WTC11 (cell line): ENCODE measurements at regions not wholly inside any gene's neighbourhood (a gene's known extent, or its start where the extent isn't known, plus 50 kb on each side); places are given as distances from the start of the nearest gene placed in this dataset.

Source experiments
- ATAC-seq: fragments of 200-7000 bp; cut with Tn5 transposase; 2 replicates; pipeline ENCODE4 v1.10.0; 2021; ENCODE audit warnings: mild to moderate bottlenecking, moderate library complexity
- CTCF ChIA-PET: fragments of 300-600 bp; sonication (Branson Sonifier 250); formaldehyde crosslinking; loops from one replicate; lab custom pipeline; 2021; ENCODE audit warnings: antibody characterized with exemption; lab: Charles Lee
- POLR2A ChIA-PET: fragments of 350-600 bp; sonication (Branson Sonifier 250); formaldehyde crosslinking; loops from one replicate; lab custom pipeline; 2021; ENCODE audit warnings: antibody characterized with exemption; lab: Charles Lee
- DNase-seq: peaks from one replicate; pipeline ENCODE4 v3.0.0; 2021; ENCODE audit warnings: low spot score
- H3K27ac Mint-ChIP-seq: 2 replicates; pipeline ENCODE4 v1.8.0; 2021; ENCODE audit warnings: mixed read lengths
- H3K27me3 Mint-ChIP-seq: 2 replicates; pipeline ENCODE4 v1.8.0; 2021; ENCODE audit warnings: low read depth, mild to moderate bottlenecking, moderate library complexity, mixed read lengths
- H3K36me3 Mint-ChIP-seq: 2 replicates; pipeline ENCODE4 v1.8.0; 2021; ENCODE audit warnings: mixed read lengths
- H3K4me1 Mint-ChIP-seq: 2 replicates; pipeline ENCODE4 v1.8.0; 2022; ENCODE audit warnings: mixed read lengths
- H3K4me3 Mint-ChIP-seq: 2 replicates; pipeline ENCODE4 v1.8.0; 2021; ENCODE audit warnings: mild to moderate bottlenecking, moderate library complexity, mixed read lengths
- H3K9me3 Mint-ChIP-seq: 2 replicates; pipeline ENCODE4 v1.8.0; 2021; ENCODE audit warnings: mixed read lengths
- ATF6 ChIP-seq: sonication (generic); formaldehyde crosslinking; IDR thresholded peaks from 2 replicates; pipeline ENCODE4 v1.8.1; 2023; ENCODE audit warnings: mild to moderate bottlenecking, missing genetic modification reagents
- CREB1 ChIP-seq: sonication (generic); formaldehyde crosslinking; IDR thresholded peaks from 2 replicates; pipeline ENCODE4 v1.8.0; 2023; ENCODE audit warnings: mild to moderate bottlenecking, missing genetic modification reagents
- CTCF ChIP-seq: fragments of 200-600 bp; IDR thresholded peaks from 2 replicates; pipeline ENCODE4 v1.8.0; 2022; ENCODE audit warnings: antibody characterized with exemption
- FOXJ3 ChIP-seq: sonication (generic); formaldehyde crosslinking; IDR thresholded peaks from 2 replicates; pipeline ENCODE4 v1.9.0; 2021; ENCODE audit warnings: missing genetic modification reagents, mild to moderate bottlenecking, borderline replicate concordance
- FOXP4 ChIP-seq: sonication (generic); formaldehyde crosslinking; IDR thresholded peaks from 2 replicates; pipeline ENCODE4 v1.8.0; 2022; ENCODE audit warnings: mild to moderate bottlenecking, missing genetic modification reagents
- GABPB1 ChIP-seq: sonication (generic); formaldehyde crosslinking; IDR thresholded peaks from 2 replicates; pipeline ENCODE4 v1.8.1; 2023; ENCODE audit warnings: mild to moderate bottlenecking, missing genetic modification reagents
- HMGA2 ChIP-seq: fragments of 250-450 bp; sonication (Bioruptor Pico); IDR thresholded peaks from 2 replicates; pipeline ENCODE4 v1.4.0; 2021; ENCODE audit warnings: mild to moderate bottlenecking, moderate library complexity
- KAT7 ChIP-seq: sonication (generic); formaldehyde crosslinking; IDR thresholded peaks from 2 replicates; pipeline ENCODE4 v1.8.1; 2023; ENCODE audit warnings: missing genetic modification reagents, mild to moderate bottlenecking, borderline replicate concordance
- ZNF317 ChIP-seq: sonication (generic); formaldehyde crosslinking; IDR thresholded peaks from 2 replicates; pipeline ENCODE4 v1.8.1; 2023; ENCODE audit warnings: low read depth, mild to moderate bottlenecking, moderate library complexity, missing genetic modification reagents, borderline replicate concordance
- TF ChIP-seq, protein P1 (sequence below): sonication (generic); formaldehyde crosslinking; IDR thresholded peaks from 2 replicates; pipeline ENCODE4 v1.8.1; 2022; ENCODE audit warnings: low read depth, mild to moderate bottlenecking, moderate library complexity, missing genetic modification reagents, borderline replicate concordance

DNA sequence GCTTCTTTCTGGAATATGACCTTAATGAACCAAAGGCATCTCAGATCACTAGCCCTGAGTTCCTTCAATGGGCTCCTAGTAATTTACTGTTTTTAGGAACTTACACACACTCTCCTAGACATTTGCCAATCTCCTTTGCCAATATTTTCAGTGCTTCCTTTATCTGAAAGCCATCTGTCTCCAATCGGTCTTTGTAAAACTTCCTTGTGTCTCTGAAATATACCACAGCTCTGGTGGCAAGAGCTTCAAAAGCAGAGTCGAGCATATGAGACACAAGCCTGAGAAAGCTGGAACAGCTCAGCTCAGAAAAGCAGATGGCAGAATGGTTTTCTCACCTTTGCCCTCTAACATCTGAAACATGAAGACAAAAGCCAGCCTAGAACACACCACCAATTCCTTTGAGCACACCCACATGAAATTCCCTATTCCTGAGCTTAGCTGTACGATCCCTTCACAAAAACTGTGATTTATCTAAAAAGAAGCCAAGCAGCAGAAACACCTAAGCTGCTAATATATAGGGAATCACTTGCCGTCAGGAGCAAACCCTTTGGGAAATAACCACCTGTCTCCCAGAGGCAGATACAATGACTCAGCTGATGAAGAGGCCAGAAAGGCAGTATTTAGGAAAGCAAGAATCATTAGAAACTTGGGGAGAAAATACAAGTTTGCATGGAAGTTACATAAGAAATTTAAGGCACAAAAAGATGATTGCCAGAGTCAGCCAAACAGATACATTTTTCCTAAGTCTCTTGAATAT is 70.2 kb upstream of the ANK3 start (continued):
- TF ChIP-seq, protein P1, sequence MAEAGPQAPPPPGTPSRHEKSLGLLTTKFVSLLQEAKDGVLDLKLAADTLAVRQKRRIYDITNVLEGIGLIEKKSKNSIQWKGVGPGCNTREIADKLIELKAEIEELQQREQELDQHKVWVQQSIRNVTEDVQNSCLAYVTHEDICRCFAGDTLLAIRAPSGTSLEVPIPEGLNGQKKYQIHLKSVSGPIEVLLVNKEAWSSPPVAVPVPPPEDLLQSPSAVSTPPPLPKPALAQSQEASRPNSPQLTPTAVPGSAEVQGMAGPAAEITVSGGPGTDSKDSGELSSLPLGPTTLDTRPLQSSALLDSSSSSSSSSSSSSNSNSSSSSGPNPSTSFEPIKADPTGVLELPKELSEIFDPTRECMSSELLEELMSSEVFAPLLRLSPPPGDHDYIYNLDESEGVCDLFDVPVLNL (CRISPR knock-in tag): no peak
- TF ChIP-seq ZNF317 (CRISPR knock-in tag): no peak
- TF ChIP-seq, all 79 proteins: peak for 0

GRCh38 chr10:60456053-60456452 is 66.4 kb upstream of the ANK3 start:
- Mint-ChIP-seq H3K27ac (no peak overlapping the region), H3K36me3 (no peaks in the 10 kb centered on the region), H3K27me3 (no peaks in the 10 kb centered on the region), H3K4me3 (no peak overlapping the region), H3K4me1 (peaks cover 14% of the 10 kb centered on the region), H3K9me3 (no peaks in the 10 kb centered on the region)
- ChIA-PET CTCF (interaction anchor here (0.8 to 1.2 kb wide), 5 partner anchors 9 to 217 kb away, joined by 3 to 5 read pairs (median 3); no protein-coding TSS in a partner anchor), POLR2A (no interaction called here)
- ATAC-seq (peak; percentile 64), DNase-seq (peak; percentile 59)
- TF ChIP-seq GABPB1 (CRISPR knock-in tag) (no peak), CTCF (0 out of 2 replicates have a peak, but pooled peaks have one; percentile 28), CREB1 (CRISPR knock-in tag) (no peak)

DNA sequence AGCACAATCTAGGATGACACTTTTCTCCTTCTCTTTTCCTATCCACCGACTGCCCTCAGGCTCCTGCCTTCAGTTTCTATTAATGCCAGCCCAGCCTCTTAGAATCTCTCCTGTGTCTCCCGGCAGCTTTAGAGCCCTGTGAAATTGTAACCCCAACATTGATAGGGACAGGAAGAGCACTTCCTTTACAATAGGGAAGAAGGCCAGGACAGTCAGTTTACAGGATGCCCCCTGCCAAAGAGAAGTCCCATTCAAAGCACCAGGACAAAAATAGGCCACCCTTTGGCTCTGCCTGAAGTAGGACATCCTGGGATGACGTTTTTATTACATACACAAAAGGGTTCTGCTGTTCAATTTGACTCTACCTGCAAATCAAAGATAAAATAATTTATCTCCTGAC is 64.7 kb upstream of the ANK3 start:
- no peaks in the 10 kb centered on the region for H3K36me3 Mint-ChIP-seq
- H3K4me1 Mint-ChIP-seq: peaks cover 14% of the 10 kb centered on the region
- POLR2A ChIA-PET: no interaction called here
- H3K27ac Mint-ChIP-seq: no peak overlapping the region
- DNase-seq (no peak), ATAC-seq (peak; percentile 66)
- CTCF ChIA-PET: interaction anchor here (1.7 kb wide), 1 partner anchor 10 kb away, joined by 4 read pairs; no protein-coding TSS in a partner anchor
- TF ChIP-seq HMGA2 (CRISPR knock-in tag): no peak
- TF ChIP-seq, all 79 proteins: peak for 0
- H3K27me3 Mint-ChIP-seq: no peaks in the 10 kb centered on the region
- no peaks in the 10 kb centered on the region for H3K9me3 Mint-ChIP-seq
- no peak overlapping the region for H3K4me3 Mint-ChIP-seq

- ChIA-PET POLR2A (no interaction called here), CTCF (interaction anchor here (1.7 kb wide), 1 partner anchor 8 kb away, joined by 4 read pairs; no protein-coding TSS in a partner anchor)
- TF ChIP-seq FOXJ3 (CRISPR knock-in tag) (no peak), KAT7 (CRISPR knock-in tag) (no peak), ATF6 (no peak), FOXP4 (CRISPR knock-in tag) (no peak)
- Mint-ChIP-seq H3K36me3 (no peaks in the 10 kb centered on the region), H3K4me1 (peaks cover 19% of the 10 kb centered on the region), H3K9me3 (no peaks in the 10 kb centered on the region), H3K27ac (no peak overlapping the region), H3K4me3 (no peak overlapping the region), H3K27me3 (no peaks in the 10 kb centered on the region)
- DNase-seq (no peak), ATAC-seq (no peak)
Measured at GRCh38 chr10:60453036-60453435, 63.4 kb upstream of the ANK3 start.
